ENCODE measurements at regions not wholly inside any gene's neighbourhood (a gene's known extent, or its start where the extent isn't known, plus 50 kb on each side); places are given as distances from the start of the nearest gene placed in this dataset.

GRCh38 chr11:29405305-29405704 is 611.5 kb downstream of the KCNA4 start:
- Histone ChIP-seq H3K9ac (replicated peaks; ENCODE audit: extremely low read depth, insufficient read depth, low read length) (no peak overlapping the region), H3K4me3 (replicated peaks in 1 of 3; ENCODE audit: insufficient read depth in 1 of 3, low read depth in 1 of 3, low read length in 3 of 3) (no peak overlapping the region), H3K36me3 (ENCODE audit: control insufficient read depth in 2 of 2, extremely low read depth in 1 of 2, insufficient read depth in 2 of 2, low read length in 2 of 2) (no peaks in the 10 kb centered on the region), H3K27ac (ENCODE audit: insufficient read depth, low read depth, low read length) (no peak overlapping the region), H3K79me2 (ENCODE audit: control insufficient read depth, insufficient read depth, low read length) (no peaks in the 10 kb centered on the region), H3K27me3 (ENCODE audit: control insufficient read depth in 2 of 2, insufficient read depth in 2 of 2, low read length in 2 of 2) (no peaks in the 10 kb centered on the region), H3K4me1 (ENCODE audit: control insufficient read depth, extremely low read depth, insufficient read depth, low read length) (no peaks in the 10 kb centered on the region), H4K20me1 (replicated peaks; ENCODE audit: control insufficient read depth, extremely low read depth, insufficient read depth, low read length) (no peaks in the 10 kb centered on the region), H3K4me2 (ENCODE audit: insufficient read depth, low read length) (no peak overlapping the region), H2AFZ (ENCODE audit: low read depth, low read length) (no peak overlapping the region), H3K9me3 (replicated peaks; ENCODE audit: control insufficient read depth, insufficient read depth, low read length) (no peaks in the 10 kb centered on the region), H3K9me1 (replicated peaks; ENCODE audit: control insufficient read depth, extremely low read depth, insufficient read depth, low read length) (no peaks in the 10 kb centered on the region)
- intact Hi-C loops (cut with micrococcal nuclease) = no loop called here
- ChIA-PET CTCF (no interaction called here), POLR2A (no interaction called here)
- TF ChIP-seq MYC (IDR thresholded peaks at IDR 0.05; ENCODE audit: low read depth, low read length) (no peak), JUN (IDR thresholded peaks at IDR 0.05; ENCODE audit: borderline replicate concordance, insufficient read depth, insufficient read length, low read depth) (no peak), POLR2A (IDR thresholded peaks at IDR 0.05; ENCODE audit: low read depth, low read length) (no peak)
- TF ChIP-seq, protein P1, sequence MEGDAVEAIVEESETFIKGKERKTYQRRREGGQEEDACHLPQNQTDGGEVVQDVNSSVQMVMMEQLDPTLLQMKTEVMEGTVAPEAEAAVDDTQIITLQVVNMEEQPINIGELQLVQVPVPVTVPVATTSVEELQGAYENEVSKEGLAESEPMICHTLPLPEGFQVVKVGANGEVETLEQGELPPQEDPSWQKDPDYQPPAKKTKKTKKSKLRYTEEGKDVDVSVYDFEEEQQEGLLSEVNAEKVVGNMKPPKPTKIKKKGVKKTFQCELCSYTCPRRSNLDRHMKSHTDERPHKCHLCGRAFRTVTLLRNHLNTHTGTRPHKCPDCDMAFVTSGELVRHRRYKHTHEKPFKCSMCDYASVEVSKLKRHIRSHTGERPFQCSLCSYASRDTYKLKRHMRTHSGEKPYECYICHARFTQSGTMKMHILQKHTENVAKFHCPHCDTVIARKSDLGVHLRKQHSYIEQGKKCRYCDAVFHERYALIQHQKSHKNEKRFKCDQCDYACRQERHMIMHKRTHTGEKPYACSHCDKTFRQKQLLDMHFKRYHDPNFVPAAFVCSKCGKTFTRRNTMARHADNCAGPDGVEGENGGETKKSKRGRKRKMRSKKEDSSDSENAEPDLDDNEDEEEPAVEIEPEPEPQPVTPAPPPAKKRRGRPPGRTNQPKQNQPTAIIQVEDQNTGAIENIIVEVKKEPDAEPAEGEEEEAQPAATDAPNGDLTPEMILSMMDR (IDR thresholded peaks at IDR 0.05; ENCODE audit: extremely low read depth in 1 of 2, insufficient read depth in 1 of 2, low read depth in 1 of 2, low read length in 2 of 2) = no peak
- FAIRE-seq (no peak), DNase-seq (ENCODE audit: low read depth, low spot score) (no peak)
- dilution Hi-C loops (cut with MboI; ENCODE audit: extremely low pct_ligation_motif_present, low sequenced_read_pairs) = no loop called here
- BruUV-seq (replicated peaks) = no TSS peak

GRCh38 chr11:29395555-29396072 is 621.2 kb downstream of the KCNA4 start:
- Histone ChIP-seq H3K9ac (replicated peaks; ENCODE audit: extremely low read depth, insufficient read depth, low read length) (no peak overlapping the region), H3K27ac (ENCODE audit: insufficient read depth, low read depth, low read length) (no peak overlapping the region), H4K20me1 (replicated peaks; ENCODE audit: control insufficient read depth, extremely low read depth, insufficient read depth, low read length) (no peaks in the 10 kb centered on the region), H3K4me2 (ENCODE audit: insufficient read depth, low read length) (no peak overlapping the region), H3K9me3 (replicated peaks; ENCODE audit: control insufficient read depth, insufficient read depth, low read length) (no peaks in the 10 kb centered on the region), H3K36me3 (ENCODE audit: control insufficient read depth in 2 of 2, extremely low read depth in 1 of 2, insufficient read depth in 2 of 2, low read length in 2 of 2) (no peaks in the 10 kb centered on the region), H3K27me3 (ENCODE audit: control insufficient read depth in 2 of 2, insufficient read depth in 2 of 2, low read length in 2 of 2) (no peaks in the 10 kb centered on the region), H3K79me2 (ENCODE audit: control insufficient read depth, insufficient read depth, low read length) (no peaks in the 10 kb centered on the region), H3K4me1 (ENCODE audit: control insufficient read depth, extremely low read depth, insufficient read depth, low read length) (no peaks in the 10 kb centered on the region), H3K9me1 (replicated peaks; ENCODE audit: control insufficient read depth, extremely low read depth, insufficient read depth, low read length) (no peaks in the 10 kb centered on the region), H2AFZ (ENCODE audit: low read depth, low read length) (no peak overlapping the region), H3K4me3 (replicated peaks in 1 of 3; ENCODE audit: insufficient read depth in 1 of 3, low read depth in 1 of 3, low read length in 3 of 3) (no peak overlapping the region)
- DNase-seq (ENCODE audit: low read depth, low spot score) = no peak
- dilution Hi-C loops (cut with MboI; ENCODE audit: extremely low pct_ligation_motif_present, low sequenced_read_pairs) (no loop called here), intact Hi-C loops (cut with micrococcal nuclease) (no loop called here)
- CTCF ChIA-PET = no interaction called here
- no TSS peak for BruUV-seq (replicated peaks)
- TF ChIP-seq JUN (IDR thresholded peaks at IDR 0.05; ENCODE audit: borderline replicate concordance, insufficient read depth, insufficient read length, low read depth) (no peak), POLR2A (IDR thresholded peaks at IDR 0.05; ENCODE audit: low read depth, low read length) (no peak), POLR2AphosphoS5 (IDR thresholded peaks at IDR 0.05; ENCODE audit: insufficient read depth, low read depth, low read length) (no peak), GATA2 (IDR thresholded peaks at IDR 0.05; ENCODE audit: insufficient read depth, insufficient read length, low read depth, low read length) (no peak), EZH2 (IDR thresholded peaks at IDR 0.05; ENCODE audit: borderline replicate concordance, low read depth, low read length, severe bottlenecking) (no peak)
- TF ChIP-seq, protein P1 (IDR thresholded peaks at IDR 0.05; ENCODE audit: extremely low read depth in 1 of 2, insufficient read depth in 1 of 2, low read depth in 1 of 2, low read length in 2 of 2) = no peak
- TF ChIP-seq, protein P2, sequence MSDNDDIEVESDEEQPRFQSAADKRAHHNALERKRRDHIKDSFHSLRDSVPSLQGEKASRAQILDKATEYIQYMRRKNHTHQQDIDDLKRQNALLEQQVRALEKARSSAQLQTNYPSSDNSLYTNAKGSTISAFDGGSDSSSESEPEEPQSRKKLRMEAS (IDR thresholded peaks at IDR 0.05; ENCODE audit: insufficient read depth, insufficient read length) = no peak
- FAIRE-seq = no peak
- POLR2A ChIA-PET = no interaction called here
